ENCODE measurements at regions not wholly inside any gene's neighbourhood (a gene's known extent, or its start where the extent isn't known, plus 50 kb on each side); places are given as distances from the start of the nearest gene placed in this dataset.

DNA sequence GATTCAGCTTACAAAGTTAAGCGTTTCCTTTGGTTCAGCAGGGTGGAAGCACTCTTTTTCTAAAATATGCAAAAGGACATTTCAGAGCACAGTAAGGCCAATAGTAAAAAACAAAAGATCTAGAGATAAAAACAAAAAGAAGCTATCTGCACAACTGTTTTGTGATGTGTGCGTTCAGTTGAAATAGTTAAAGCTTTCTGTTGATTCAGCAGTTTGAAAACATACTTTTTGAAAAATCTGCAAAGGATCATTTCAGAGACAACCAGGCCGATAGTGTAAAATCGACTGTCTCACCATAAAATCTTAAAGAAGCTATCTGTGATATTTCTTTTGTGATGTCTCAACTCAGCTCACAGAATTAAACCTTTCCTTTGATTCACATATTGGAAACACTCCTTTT is 300.0 kb upstream of the ALG10B start:
- no peak for DNase-seq (ENCODE audit: insufficient read length)
- no peak for TF ChIP-seq TAF1 (IDR thresholded peaks at IDR 0.05; ENCODE audit: borderline replicate concordance, low read depth, low read length)
- no peak for TF ChIP-seq POLR2A (IDR thresholded peaks at IDR 0.05; ENCODE audit: low read depth, low read length)
- no peak for TF ChIP-seq POLR2AphosphoS5 (IDR thresholded peaks at IDR 0.05; ENCODE audit: low read depth, low read length)
- FAIRE-seq: no peak

DNA sequence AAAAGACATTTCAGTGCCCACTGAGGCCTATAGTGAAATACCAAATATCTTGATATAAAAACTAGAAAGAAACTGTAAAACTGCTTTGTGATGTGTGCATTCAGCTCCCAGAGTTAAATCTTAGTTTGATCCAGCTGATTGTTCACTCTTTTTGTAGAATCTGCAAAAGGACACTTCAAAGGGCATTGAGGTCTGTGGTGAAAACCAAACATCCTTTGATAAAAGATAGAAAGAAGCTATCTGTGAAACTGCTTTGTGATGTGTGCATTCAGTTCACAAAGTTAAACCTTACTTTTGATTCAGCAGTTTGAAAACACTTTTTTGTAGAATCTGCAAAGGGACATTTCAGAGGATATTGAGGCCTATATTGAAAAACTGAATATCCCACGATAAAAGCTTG is 290.7 kb upstream of the ALG10B start:
- FAIRE-seq: no peak
- no peak for DNase-seq (ENCODE audit: insufficient read length)
- TF ChIP-seq POLR2A (IDR thresholded peaks at IDR 0.05; ENCODE audit: low read depth, low read length): no peak
- no peak for TF ChIP-seq POLR2AphosphoS5 (IDR thresholded peaks at IDR 0.05; ENCODE audit: low read depth, low read length)
- no peak for TF ChIP-seq TAF1 (IDR thresholded peaks at IDR 0.05; ENCODE audit: borderline replicate concordance, low read depth, low read length)

DNA sequence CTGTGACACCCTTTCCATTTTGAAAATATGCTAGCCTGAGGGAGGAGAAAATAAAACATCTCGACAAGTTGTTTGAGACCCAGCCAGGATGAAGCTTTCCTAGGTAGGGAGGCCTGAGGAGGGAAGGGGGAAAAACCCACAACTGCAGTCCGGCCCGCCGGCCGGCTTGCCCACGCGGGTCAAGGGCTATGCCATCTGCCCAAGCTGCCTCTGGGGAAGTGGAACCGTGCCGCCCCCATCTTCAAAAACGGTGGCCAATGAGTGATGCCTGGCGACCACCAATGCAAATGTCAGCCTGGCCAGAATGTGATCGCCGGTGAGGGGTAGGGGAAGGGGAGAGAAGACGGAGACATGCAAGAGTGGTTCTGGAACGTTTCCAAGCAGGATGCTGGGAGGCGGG is 263.5 kb upstream of the ALG10B start:
- FAIRE-seq (no peak), DNase-seq (ENCODE audit: insufficient read length) (no peak)
- no peak for TF ChIP-seq POLR2AphosphoS5 (IDR thresholded peaks at IDR 0.05; ENCODE audit: low read depth, low read length)
- no peak for TF ChIP-seq POLR2A (IDR thresholded peaks at IDR 0.05; ENCODE audit: low read depth, low read length)
- no peak for TF ChIP-seq TAF1 (IDR thresholded peaks at IDR 0.05; ENCODE audit: borderline replicate concordance, low read depth, low read length)

DNA sequence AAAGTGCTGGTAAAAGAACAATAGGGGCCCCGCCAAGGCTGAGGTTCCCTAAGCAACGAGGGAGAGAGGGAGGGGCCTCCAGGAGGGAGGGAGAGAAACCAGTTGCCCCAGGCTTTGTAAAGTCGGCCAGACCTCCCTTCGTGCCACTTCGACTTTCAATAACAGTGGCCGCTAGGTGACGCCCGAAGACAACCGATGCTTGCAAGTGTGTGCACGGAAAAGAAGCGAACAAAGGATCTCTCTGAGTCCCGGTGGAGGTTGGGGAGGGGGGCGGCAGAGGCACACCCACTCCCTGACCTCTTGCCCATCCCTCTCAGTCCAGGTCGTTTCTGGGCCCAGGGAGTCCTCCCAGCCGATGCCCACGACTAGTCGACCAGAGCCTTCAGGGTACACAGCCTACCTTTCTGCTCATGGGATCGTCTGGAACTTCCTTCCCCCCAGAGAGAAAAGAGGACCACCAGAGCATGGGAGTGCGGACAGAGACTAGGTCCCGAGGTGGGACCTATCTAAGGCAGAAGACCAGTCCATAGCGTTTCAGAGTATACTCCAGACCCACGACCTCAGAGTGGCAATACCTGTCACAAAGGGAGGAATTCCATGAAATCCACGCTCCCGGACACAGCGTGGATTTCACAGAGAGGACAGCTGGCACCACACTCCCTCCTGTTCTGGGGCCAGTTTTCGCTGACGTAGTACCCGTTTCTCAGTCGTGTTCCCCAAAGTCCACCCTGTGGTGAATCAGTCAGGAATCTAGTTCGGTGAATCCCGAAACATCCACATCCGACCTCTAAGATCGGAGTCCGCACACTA is 262.7 kb upstream of the ALG10B start:
- no peak for DNase-seq (ENCODE audit: insufficient read length)
- no peak for FAIRE-seq
- TF ChIP-seq POLR2A (IDR thresholded peaks at IDR 0.05; ENCODE audit: low read depth, low read length) (no peak), POLR2AphosphoS5 (IDR thresholded peaks at IDR 0.05; ENCODE audit: low read depth, low read length) (no peak), TAF1 (IDR thresholded peaks at IDR 0.05; ENCODE audit: borderline replicate concordance, low read depth, low read length) (no peak)

DNA sequence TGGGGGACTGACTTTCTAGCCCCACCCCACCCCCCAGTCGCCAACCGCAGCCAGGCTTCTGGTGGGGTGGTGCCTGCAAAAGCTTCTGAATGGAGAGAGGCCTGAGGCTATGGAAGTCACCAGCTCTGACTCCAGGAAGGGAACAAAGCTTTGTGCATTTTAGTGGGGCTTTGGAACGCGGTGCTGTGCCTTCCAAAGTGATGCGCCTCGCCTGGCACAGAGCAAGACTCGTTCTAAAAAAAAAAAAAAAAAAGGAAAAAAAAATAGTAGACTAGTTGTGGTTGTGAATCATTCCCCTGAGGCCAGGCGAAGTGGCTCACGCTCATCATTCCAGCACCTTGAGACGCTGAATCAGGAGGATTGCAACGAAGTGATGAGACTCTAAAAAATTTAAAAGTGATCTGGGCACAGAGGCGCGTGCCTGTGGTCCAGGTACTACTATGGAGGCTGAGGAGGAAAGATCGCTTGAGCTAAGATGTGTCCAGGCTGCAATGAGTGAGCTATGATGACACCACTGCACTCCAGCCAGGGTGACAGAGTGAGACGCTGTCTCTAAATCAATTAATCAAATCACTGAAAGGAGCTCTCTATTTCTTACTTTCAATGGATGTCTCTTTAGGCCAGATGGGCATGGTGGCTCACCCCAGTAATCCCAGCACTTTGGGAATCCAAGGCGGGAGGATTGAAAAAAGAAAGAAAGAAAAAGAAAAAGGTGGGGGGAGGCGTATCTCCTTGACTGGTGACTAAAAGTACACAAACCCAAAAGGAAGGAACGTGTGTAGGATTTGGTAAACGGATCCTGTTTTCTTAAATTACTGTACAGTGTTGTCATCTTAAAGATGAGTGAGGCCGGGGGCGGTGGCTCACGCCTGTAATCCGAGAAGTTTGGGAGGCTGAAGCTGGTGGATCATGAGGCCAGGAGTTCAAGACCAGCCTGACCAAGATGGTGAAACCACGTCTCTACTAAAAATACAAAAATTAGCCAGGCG is 259.6 kb upstream of the ALG10B start:
- DNase-seq (ENCODE audit: insufficient read length) (no peak), FAIRE-seq (no peak)
- TF ChIP-seq TAF1 (IDR thresholded peaks at IDR 0.05; ENCODE audit: borderline replicate concordance, low read depth, low read length): no peak
- no peak for TF ChIP-seq POLR2AphosphoS5 (IDR thresholded peaks at IDR 0.05; ENCODE audit: low read depth, low read length)
- no peak for TF ChIP-seq POLR2A (IDR thresholded peaks at IDR 0.05; ENCODE audit: low read depth, low read length)

DNA sequence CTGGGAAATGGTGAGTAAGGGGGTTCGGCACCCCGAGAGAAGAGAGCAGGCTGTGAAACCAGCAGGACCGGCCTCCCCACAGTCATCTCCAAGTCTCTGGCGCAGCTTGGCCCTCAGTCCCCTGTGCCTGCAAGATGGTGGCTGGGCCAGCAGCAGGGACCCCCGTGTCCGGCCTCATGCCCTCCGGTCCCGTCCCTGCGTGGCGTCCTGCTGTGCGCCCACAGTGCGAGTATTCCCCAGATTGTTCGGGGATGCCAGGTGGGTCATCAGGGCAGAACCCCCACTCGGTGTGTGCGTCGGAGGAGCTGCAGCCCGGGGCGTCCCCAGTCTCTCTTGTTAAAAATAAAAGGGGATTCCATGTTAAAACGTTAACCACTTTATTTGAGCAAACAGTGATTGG is 216.9 kb upstream of the ALG10B start:
- TF ChIP-seq POLR2AphosphoS5 (IDR thresholded peaks at IDR 0.05; ENCODE audit: low read depth, low read length): no peak
- TF ChIP-seq POLR2A (IDR thresholded peaks at IDR 0.05; ENCODE audit: low read depth, low read length): no peak
- no peak for TF ChIP-seq TAF1 (IDR thresholded peaks at IDR 0.05; ENCODE audit: borderline replicate concordance, low read depth, low read length)
- no peak for FAIRE-seq
- DNase-seq (ENCODE audit: insufficient read length): no peak

DNA sequence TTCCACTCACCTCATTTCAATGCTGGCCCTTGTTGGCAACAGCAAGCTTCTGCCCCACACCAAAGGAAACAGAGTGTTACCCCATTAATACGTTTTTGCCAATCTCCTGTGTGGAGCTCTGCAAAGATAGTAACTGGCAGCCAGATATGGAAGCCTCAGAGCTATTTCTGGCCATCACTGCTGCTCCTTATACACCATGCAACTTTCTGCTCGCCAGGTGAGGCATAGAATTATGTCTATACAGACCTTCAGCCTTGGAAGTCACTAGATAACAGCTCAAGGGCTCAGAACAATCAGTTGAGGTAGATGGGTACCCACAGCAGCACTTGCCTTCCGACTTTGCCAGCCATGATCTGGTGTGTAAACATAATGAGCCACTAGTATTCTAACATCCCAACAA is 214.8 kb upstream of the ALG10B start:
- no peak for FAIRE-seq
- DNase-seq (ENCODE audit: insufficient read length): no peak
- TF ChIP-seq TAF1 (IDR thresholded peaks at IDR 0.05; ENCODE audit: borderline replicate concordance, low read depth, low read length) (no peak), POLR2A (IDR thresholded peaks at IDR 0.05; ENCODE audit: low read depth, low read length) (no peak), POLR2AphosphoS5 (IDR thresholded peaks at IDR 0.05; ENCODE audit: low read depth, low read length) (no peak)

DNA sequence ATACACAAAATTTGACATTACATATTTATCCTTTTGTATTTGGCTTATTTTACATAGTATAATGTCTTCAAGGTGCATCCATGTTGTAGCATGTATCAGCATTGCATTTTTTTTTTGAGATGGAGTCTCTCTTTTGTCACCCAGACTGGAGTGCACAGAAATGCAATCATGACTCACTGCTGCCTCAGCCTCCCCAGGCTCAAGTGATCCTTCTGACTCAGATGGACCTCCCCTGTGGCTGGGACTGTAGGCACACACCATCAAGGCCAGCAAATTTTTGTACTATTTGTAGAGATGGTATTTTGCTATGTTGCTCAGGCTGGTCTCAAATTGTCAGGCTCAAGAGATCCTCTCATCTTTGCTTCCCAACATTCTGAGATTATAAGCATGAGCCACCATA is 214.4 kb upstream of the ALG10B start:
- DNase-seq (ENCODE audit: insufficient read length): no peak
- FAIRE-seq: no peak

DNA sequence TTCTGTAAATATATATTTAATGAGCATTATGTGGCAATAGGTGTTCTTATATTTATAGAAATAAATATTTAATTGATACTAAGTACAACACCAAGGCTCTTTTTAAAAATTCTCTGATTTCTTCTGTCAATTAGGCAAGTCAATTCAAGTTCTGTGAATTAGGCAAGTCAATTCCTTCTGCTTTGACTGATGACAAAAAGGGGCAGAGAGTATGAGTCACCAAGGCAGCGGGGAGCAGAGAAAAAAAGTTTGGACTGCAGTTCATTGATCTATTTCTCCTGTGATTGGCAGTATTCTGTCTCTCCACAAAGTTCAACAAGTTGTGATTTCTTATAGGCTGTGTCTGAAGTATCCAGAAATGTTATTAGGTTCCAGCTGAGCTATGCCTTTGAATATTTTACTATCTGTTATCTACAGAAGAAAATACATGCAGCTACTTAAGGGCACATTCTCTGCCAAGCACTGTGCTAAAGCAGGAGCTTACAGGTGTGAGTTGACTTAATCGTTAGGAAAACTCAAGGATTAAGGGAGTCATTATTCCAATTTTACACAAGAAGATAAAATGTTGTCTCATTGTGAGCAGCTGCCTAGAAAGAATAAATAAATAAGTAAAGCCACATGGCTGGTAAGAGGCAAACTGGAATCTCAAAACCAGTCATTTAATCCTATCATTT is 206.4 kb upstream of the ALG10B start:
- no peak for TF ChIP-seq TAF1 (IDR thresholded peaks at IDR 0.05; ENCODE audit: borderline replicate concordance, low read depth, low read length)
- no peak for TF ChIP-seq POLR2A (IDR thresholded peaks at IDR 0.05; ENCODE audit: low read depth, low read length)
- TF ChIP-seq POLR2AphosphoS5 (IDR thresholded peaks at IDR 0.05; ENCODE audit: low read depth, low read length): no peak
- DNase-seq (ENCODE audit: insufficient read length) (no peak), FAIRE-seq (no peak)

More for the DNA sequence above, 214.4 kb upstream of the ALG10B start:
- TF ChIP-seq POLR2AphosphoS5 (IDR thresholded peaks at IDR 0.05; ENCODE audit: low read depth, low read length) (no peak), POLR2A (IDR thresholded peaks at IDR 0.05; ENCODE audit: low read depth, low read length) (no peak), TAF1 (IDR thresholded peaks at IDR 0.05; ENCODE audit: borderline replicate concordance, low read depth, low read length) (no peak)

DNA sequence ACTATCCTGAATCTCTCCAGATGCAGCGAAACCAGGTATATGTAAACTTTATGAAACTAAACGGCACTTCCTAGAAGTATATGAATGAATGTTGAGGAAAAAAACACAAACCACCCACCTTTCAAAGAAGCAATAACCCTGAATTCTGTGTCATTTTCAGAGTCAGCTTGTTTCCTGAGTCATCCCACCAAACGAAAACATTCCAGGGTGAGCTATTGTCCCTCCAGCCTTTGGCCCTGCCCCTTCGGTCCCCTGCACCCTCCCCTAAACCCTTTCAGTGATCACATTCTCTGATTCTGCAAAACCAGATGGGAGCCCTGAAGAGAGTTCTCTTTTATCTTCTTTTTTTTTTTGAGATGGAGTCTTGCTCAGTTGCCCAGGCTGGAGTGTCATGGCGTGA is 202.6 kb upstream of the ALG10B start:
- FAIRE-seq (no peak), DNase-seq (ENCODE audit: insufficient read length) (no peak)
- TF ChIP-seq POLR2AphosphoS5 (IDR thresholded peaks at IDR 0.05; ENCODE audit: low read depth, low read length) (no peak), TAF1 (IDR thresholded peaks at IDR 0.05; ENCODE audit: borderline replicate concordance, low read depth, low read length) (no peak), POLR2A (IDR thresholded peaks at IDR 0.05; ENCODE audit: low read depth, low read length) (no peak)

DNA sequence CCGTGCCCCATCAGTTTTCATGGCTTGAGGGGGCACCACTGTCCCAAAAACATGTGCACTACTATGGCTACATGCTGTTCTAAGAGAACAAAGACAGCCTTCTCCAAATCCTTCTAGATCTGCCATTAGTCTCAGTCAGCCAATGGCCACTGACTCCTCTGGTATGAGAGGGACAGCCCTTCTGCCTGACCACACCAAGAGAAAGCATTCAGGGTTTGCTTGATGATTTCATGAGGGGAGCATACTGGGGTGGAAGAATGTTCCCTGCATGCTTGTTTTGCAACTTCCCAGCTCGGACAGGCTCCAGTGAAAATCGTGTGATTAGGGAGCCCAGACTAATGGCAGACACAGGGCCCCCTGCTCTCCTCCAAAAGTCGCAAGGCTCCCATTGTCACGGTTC is 199.6 kb upstream of the ALG10B start:
- no peak for TF ChIP-seq POLR2AphosphoS5 (IDR thresholded peaks at IDR 0.05; ENCODE audit: low read depth, low read length)
- no peak for TF ChIP-seq POLR2A (IDR thresholded peaks at IDR 0.05; ENCODE audit: low read depth, low read length)
- TF ChIP-seq TAF1 (IDR thresholded peaks at IDR 0.05; ENCODE audit: borderline replicate concordance, low read depth, low read length): no peak
- FAIRE-seq (no peak), DNase-seq (ENCODE audit: insufficient read length) (no peak)
